ENCODE measurements at regions not wholly inside any gene's neighbourhood (a gene's known extent, or its start where the extent isn't known, plus 50 kb on each side); places are given as distances from the start of the nearest gene placed in this dataset.

GRCh38 chr15:69757186-69757585 is 304.6 kb downstream of the RPLP1 start:
- Histone ChIP-seq H3F3A (replicated peaks; ENCODE audit: insufficient read depth) (peaks cover 12% of the 10 kb centered on the region), H3K36me3 (replicated peaks in 1 of 2; ENCODE audit: control insufficient read depth in 1 of 2, insufficient read depth in 2 of 2, low read length in 1 of 2) (no peaks in the 10 kb centered on the region), H3K4me3 (ENCODE audit: low read depth in 2 of 2, low read length in 1 of 2) (no peak overlapping the region), H3K79me2 (ENCODE audit: insufficient read depth) (no peaks in the 10 kb centered on the region), H3K9me3 (peaks cover 7% of the 10 kb centered on the region; the same call in 1 of the 2 replicates), H2AFZ (ENCODE audit: low read depth) (no peak overlapping the region), H3K4me1 (ENCODE audit: control insufficient read depth in 1 of 2, insufficient read depth in 2 of 2, low read depth in 1 of 2, low read length in 1 of 2) (peaks cover 5 to 8% of the 10 kb centered on the region in 2 experiments; a peak in 2 of 4 replicates), H3K4me2 (no peak overlapping the region), H3K9me2 (no peaks in the 10 kb centered on the region), H4K20me1 (ENCODE audit: insufficient read depth) (no peaks in the 10 kb centered on the region), H3K27me3 (ENCODE audit: insufficient read depth) (no peaks in the 10 kb centered on the region), H3K27ac (ENCODE audit: low read depth in 2 of 2, low read length in 1 of 2) (no peak overlapping the region), H3K9ac (no peak overlapping the region)
- no peak for DNase-seq
- TF ChIP-seq NFIC (IDR thresholded peaks at IDR 0.05; ENCODE audit: borderline replicate concordance) (no peak), RFX5 (IDR thresholded peaks at IDR 0.05; ENCODE audit: low read length) (no peak), GABPA (IDR thresholded peaks at IDR 0.05; ENCODE audit: low read depth) (no peak), MXI1 (IDR thresholded peaks at IDR 0.05; ENCODE audit: low read depth, low read length) (no peak), GATA2 (CRISPR knock-in tag; IDR thresholded peaks at IDR 0.05) (no peak)
- ChIA-PET CTCF (interaction anchor here (0.9 kb wide), 1 partner anchor 10 kb away, joined by 3 read pairs; no protein-coding TSS in a partner anchor), POLR2A (no interaction called here)
- 85% methylated on average over 6 of the region's 6 CpGs for WGBS (ENCODE audit: low lambda C conversion rate)

- H3K9ac ChIP-seq: no peak overlapping the region
- CTCF ChIA-PET: interaction anchor here (1.2 kb wide), 1 partner anchor 30 kb away, joined by 4 read pairs; no protein-coding TSS in a partner anchor
- no peak overlapping the region for H3K4me2 ChIP-seq
- no peaks in the 10 kb centered on the region for H3K9me3 ChIP-seq
- H4K20me1 ChIP-seq (ENCODE audit: insufficient read depth): no peaks in the 10 kb centered on the region
- 84% methylated on average over 2 of the region's 2 CpGs for WGBS (ENCODE audit: low lambda C conversion rate)
- H3K27me3 ChIP-seq (ENCODE audit: insufficient read depth): no peaks in the 10 kb centered on the region
- no peak overlapping the region for H3K4me3 ChIP-seq (ENCODE audit: low read depth in 2 of 2, low read length in 1 of 2)
- H3K9me2 ChIP-seq: no peaks in the 10 kb centered on the region
- POLR2A ChIA-PET: no interaction called here
- no peak overlapping the region for H3K27ac ChIP-seq (ENCODE audit: low read depth in 2 of 2, low read length in 1 of 2)
- no peak overlapping the region for H2AFZ ChIP-seq (ENCODE audit: low read depth)
- DNase-seq: no peak
- peaks cover 5 to 8% of the 10 kb centered on the region in 2 experiments; a peak in 2 of 4 replicates for H3K4me1 ChIP-seq (ENCODE audit: control insufficient read depth in 1 of 2, insufficient read depth in 2 of 2, low read depth in 1 of 2, low read length in 1 of 2)
- no peaks in the 10 kb centered on the region for H3K36me3 ChIP-seq (replicated peaks in 1 of 2; ENCODE audit: control insufficient read depth in 1 of 2, insufficient read depth in 2 of 2, low read length in 1 of 2)
- no peaks in the 10 kb centered on the region for H3K79me2 ChIP-seq (ENCODE audit: insufficient read depth)
- H3F3A ChIP-seq (replicated peaks; ENCODE audit: insufficient read depth): peaks cover 12% of the 10 kb centered on the region
- TF ChIP-seq EZH2phosphoT487 (IDR thresholded peaks at IDR 0.05; ENCODE audit: borderline replicate concordance, low read depth): no peak
- TF ChIP-seq RXRA (IDR thresholded peaks at IDR 0.05; ENCODE audit: borderline replicate concordance, low read depth): no peak
- no peak for TF ChIP-seq RAD21 (IDR thresholded peaks at IDR 0.05; ENCODE audit: low read length)
- no peak for TF ChIP-seq RFX5 (IDR thresholded peaks at IDR 0.05; ENCODE audit: low read length)
- no peak for TF ChIP-seq USF1 (IDR thresholded peaks at IDR 0.05; ENCODE audit: borderline replicate concordance, low read depth)
- no peak for TF ChIP-seq GABPA (IDR thresholded peaks at IDR 0.05; ENCODE audit: low read depth)
- TF ChIP-seq RCOR1 (IDR thresholded peaks at IDR 0.05; ENCODE audit: low read length): no peak
- no peak for TF ChIP-seq ZBTB33 (IDR thresholded peaks at IDR 0.05; ENCODE audit: borderline replicate concordance, low read depth)
- TF ChIP-seq REST (IDR thresholded peaks at IDR 0.05; ENCODE audit: low read depth, low read length): no peak
- TF ChIP-seq USF2 (IDR thresholded peaks at IDR 0.05; ENCODE audit: borderline replicate concordance, low read depth, low read length): no peak
- no peak for TF ChIP-seq TAF1 (IDR thresholded peaks at IDR 0.05; ENCODE audit: borderline replicate concordance, low read depth, low read length)
- TF ChIP-seq SIN3A (IDR thresholded peaks at IDR 0.05; ENCODE audit: borderline replicate concordance, low read depth, low read length): no peak
- TF ChIP-seq SMC3 (IDR thresholded peaks at IDR 0.05; ENCODE audit: low read depth, low read length): no peak
- no peak for TF ChIP-seq MXI1 (IDR thresholded peaks at IDR 0.05; ENCODE audit: low read depth, low read length)
- TF ChIP-seq POLR2AphosphoS5 (IDR thresholded peaks at IDR 0.05; ENCODE audit: low read depth, low read length): no peak
- TF ChIP-seq IRF3 (IDR thresholded peaks at IDR 0.05; ENCODE audit: low read depth, low read length): no peak
- peak; percentile 35 for TF ChIP-seq NFIC (IDR thresholded peaks at IDR 0.05; ENCODE audit: borderline replicate concordance)
Measured at GRCh38 chr15:69758291-69758771, 305.7 kb downstream of the RPLP1 start.

Measured in SK-N-SH (cell line).